ENCODE measurements at regions not wholly inside any gene's neighbourhood (a gene's known extent, or its start where the extent isn't known, plus 50 kb on each side); places are given as distances from the start of the nearest gene placed in this dataset.

- TF ChIP-seq CTCF (IDR thresholded peaks at IDR 0.05; ENCODE audit: low read depth, low read length): no peak
- DNase-seq (ENCODE audit: low read depth, low spot score): no peak
- POLR2A ChIA-PET: no interaction called here
- CTCF ChIA-PET: no interaction called here
- Histone ChIP-seq H3K27me3 (ENCODE audit: control insufficient read depth, insufficient read depth, low read length) (no peaks in the 10 kb centered on the region), H3K9me3 (ENCODE audit: control insufficient read depth, insufficient read depth, low read length) (peaks cover 17% of the 10 kb centered on the region), H3K27ac (ENCODE audit: low read depth, low read length) (no peak overlapping the region), H3K4me3 (ENCODE audit: low read depth, low read length) (no peak overlapping the region)
Measured at GRCh38 chr4:134777606-134778005, 576.0 kb upstream of the PABPC4L start.

DNA sequence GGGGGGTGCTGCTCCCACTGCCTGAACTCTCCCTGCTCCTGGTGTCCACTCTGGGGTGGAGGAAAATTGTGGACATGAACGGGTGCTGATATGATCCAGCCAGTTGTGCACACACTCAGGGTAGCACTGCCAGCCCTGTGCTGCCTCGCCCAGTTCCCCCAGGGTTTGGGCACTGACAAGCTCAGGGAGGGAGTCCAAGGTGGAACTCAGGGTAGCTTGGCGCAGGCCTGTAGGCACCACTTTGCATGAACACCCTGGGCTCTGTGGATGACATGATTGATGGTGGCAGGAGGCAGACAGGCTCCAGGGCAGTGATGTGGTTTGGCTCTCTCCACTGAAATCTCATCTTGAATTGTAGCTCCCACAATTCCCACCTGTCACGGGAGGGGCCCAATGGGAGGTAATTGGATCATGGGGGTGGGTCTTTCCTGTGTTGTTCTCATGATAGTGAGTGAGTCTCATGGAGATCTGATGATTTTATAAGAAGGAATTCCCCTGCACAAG, 572.0 kb upstream of the PABPC4L start:
- CTCF ChIA-PET: no interaction called here
- Histone ChIP-seq H3K4me3 (ENCODE audit: low read depth, low read length) (no peak overlapping the region), H3K27ac (ENCODE audit: low read depth, low read length) (no peak overlapping the region), H3K27me3 (ENCODE audit: control insufficient read depth, insufficient read depth, low read length) (no peaks in the 10 kb centered on the region), H3K9me3 (ENCODE audit: control insufficient read depth, insufficient read depth, low read length) (peaks cover 17% of the 10 kb centered on the region)
- TF ChIP-seq CTCF (IDR thresholded peaks at IDR 0.05; ENCODE audit: low read depth, low read length): no peak
- no peak for DNase-seq (ENCODE audit: low read depth, low spot score)
- POLR2A ChIA-PET: no interaction called here

- H3K27ac ChIP-seq (ENCODE audit: low read depth, low read length): no peak overlapping the region
- H3K4me3 ChIP-seq (ENCODE audit: low read depth, low read length): no peak overlapping the region
- H3K27me3 ChIP-seq (ENCODE audit: control insufficient read depth, insufficient read depth, low read length): no peaks in the 10 kb centered on the region
- DNase-seq (ENCODE audit: low read depth, low spot score): no peak
- POLR2A ChIA-PET: interaction anchor here (0.5 kb wide), 1 partner anchor 737 kb away, joined by 4 read pairs; no protein-coding TSS in a partner anchor
- CTCF ChIA-PET: no interaction called here
- no peaks in the 10 kb centered on the region for H3K9me3 ChIP-seq (ENCODE audit: control insufficient read depth, insufficient read depth, low read length)
- TF ChIP-seq CTCF (IDR thresholded peaks at IDR 0.05; ENCODE audit: low read depth, low read length): 0 out of 2 replicates have a peak, but pooled peaks have one; percentile 6
Measured at GRCh38 chr4:134762053-134762452, 560.5 kb upstream of the PABPC4L start.

GRCh38 chr4:134756421-134756820, 554.8 kb upstream of the PABPC4L start:
- no peak for TF ChIP-seq CTCF (IDR thresholded peaks at IDR 0.05; ENCODE audit: low read depth, low read length)
- DNase-seq (ENCODE audit: low read depth, low spot score): no peak
- Histone ChIP-seq H3K27ac (ENCODE audit: low read depth, low read length) (no peak overlapping the region), H3K4me3 (ENCODE audit: low read depth, low read length) (no peak overlapping the region), H3K9me3 (ENCODE audit: control insufficient read depth, insufficient read depth, low read length) (no peaks in the 10 kb centered on the region), H3K27me3 (ENCODE audit: control insufficient read depth, insufficient read depth, low read length) (no peaks in the 10 kb centered on the region)
- CTCF ChIA-PET: no interaction called here
- POLR2A ChIA-PET: no interaction called here

- Histone ChIP-seq H3K27me3 (ENCODE audit: control insufficient read depth, insufficient read depth, low read length) (no peaks in the 10 kb centered on the region), H3K27ac (ENCODE audit: low read depth, low read length) (no peak overlapping the region), H3K9me3 (ENCODE audit: control insufficient read depth, insufficient read depth, low read length) (no peaks in the 10 kb centered on the region), H3K4me3 (ENCODE audit: low read depth, low read length) (no peak overlapping the region)
- POLR2A ChIA-PET: no interaction called here
- CTCF ChIA-PET: no interaction called here
- no peak for TF ChIP-seq CTCF (IDR thresholded peaks at IDR 0.05; ENCODE audit: low read depth, low read length)
- DNase-seq (ENCODE audit: low read depth, low spot score): no peak
Measured at GRCh38 chr4:134754301-134755019, 552.9 kb upstream of the PABPC4L start.
